ENCODE measurements at regions not wholly inside any gene's neighbourhood (a gene's known extent, or its start where the extent isn't known, plus 50 kb on each side); places are given as distances from the start of the nearest gene placed in this dataset.

DNA sequence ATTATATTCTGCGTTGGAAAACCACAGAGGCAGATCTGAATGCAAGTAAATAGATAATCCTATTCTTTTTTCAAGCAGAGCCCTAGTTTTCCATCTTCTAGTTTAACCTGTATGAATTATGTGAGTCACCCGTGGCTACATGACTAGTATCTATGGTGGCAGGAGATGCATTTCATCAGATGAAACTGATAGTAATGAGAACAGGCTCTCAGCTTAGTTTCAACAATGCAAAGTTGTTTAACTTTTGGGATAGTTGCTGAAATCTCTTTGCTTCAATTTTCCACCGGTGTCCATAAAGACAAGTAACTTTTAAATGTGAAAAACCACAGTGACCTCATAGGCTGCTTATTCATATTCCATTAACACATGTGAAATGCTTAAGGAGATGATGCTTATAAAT, 1317.4 kb upstream of the TENM3 start:
- no peak for DNase-seq (ENCODE audit: low spot score)

DNA sequence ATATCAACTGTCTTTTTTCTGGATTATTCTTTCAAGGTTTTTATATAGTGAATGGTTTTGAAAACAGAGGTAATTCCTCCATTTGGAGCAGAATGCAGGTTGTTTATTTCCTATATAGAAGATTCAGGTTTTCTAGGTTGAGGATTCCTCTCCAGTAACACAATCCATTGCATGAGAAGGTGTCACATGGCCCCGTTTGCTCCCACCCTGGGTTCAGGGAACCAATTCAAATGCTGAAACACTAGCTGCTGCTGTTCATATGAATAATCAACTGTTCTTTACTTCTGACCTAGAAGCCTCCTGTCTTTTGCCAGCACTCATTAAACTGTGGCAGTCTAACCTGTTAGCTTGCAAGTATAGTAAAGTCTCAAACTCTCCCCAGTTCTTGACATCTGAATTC, 1316.9 kb upstream of the TENM3 start:
- no peak for DNase-seq (ENCODE audit: low spot score)

GRCh38 chr4:180932370-180933001, 1310.7 kb upstream of the TENM3 start:
- no peak for DNase-seq (ENCODE audit: low spot score)

DNA sequence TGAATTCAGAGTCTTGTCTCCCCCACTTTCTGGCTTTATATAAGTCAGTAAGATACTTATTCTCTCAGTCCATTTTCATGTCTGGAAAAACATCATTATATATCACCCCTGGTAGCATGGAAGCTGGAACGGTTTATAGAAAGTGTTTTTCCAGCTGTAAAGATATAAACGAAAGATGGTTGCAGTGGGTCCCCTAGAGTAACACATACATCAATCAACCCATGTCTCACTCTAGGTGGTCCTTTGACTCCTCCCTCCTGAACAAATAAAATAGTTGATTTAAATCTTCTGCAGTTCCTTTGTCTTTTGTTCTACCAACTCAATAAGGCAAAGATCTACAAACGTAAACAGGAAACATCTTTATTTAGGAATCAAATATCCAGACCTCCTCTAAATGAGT, 1306.1 kb upstream of the TENM3 start:
- no peak for DNase-seq (ENCODE audit: low spot score)

DNA sequence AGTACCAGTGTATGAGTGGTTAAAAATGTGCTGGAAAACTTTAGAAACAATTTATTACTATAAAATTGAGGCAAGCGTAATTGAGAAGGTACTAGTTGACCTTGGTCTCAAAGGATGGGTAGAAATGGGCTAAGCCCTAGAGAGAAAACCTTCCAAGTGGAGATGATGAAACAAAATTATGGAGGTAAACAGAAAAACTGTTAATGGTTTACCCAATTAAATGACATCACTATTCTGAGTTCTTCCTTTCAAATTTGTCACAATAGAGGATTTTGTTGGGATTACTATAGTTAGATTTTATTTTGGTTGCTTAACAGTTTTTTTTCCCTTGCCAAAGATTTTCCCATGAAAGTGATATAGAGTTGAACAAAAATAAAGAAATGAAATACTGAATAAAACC, 1302.5 kb upstream of the TENM3 start:
- DNase-seq (ENCODE audit: low spot score): no peak

GRCh38 chr4:180942367-180942916, 1300.8 kb upstream of the TENM3 start:
- DNase-seq (ENCODE audit: low spot score): no peak

DNA sequence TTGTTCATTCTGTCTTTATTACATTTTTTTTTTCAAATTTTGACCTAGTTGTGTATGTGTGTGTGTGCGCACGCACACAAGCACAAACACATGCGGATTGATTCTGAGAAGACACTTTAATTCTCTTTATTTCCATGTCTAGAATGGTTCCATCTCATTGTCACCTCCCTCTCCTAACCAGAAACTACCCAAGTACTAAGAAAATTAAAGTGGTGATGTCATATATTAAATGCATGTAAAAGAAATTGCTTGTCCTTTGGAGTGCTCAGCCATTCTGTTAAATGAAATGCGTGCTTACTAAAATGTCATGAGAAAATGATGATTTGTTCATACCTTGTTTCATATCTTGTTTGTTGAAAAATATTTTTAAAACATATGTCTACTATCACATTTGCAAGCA, 1297.0 kb upstream of the TENM3 start:
- DNase-seq (ENCODE audit: low spot score): no peak

DNA sequence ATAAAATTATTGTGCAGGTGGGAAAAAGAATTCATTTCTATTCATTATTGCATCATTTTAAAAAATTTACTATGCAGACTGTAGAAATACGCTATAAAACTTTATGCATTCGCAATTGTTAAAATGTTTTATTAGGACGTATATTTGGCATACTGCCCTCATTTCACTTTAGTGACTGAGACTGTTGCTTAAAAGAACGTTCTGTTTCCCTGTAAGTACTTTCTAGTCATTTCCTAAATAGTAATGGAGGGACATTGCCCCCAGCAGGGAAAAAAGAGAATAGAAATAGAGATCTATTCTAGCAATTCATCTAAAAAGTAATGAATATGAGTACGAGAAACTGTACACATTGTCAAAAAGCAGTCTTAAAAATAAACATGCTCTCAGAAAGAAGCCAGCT, 1295.8 kb upstream of the TENM3 start:
- no peak for DNase-seq (ENCODE audit: low spot score)

- no peak for DNase-seq (ENCODE audit: low spot score)
Observed at GRCh38 chr4:180949424-180950213, 1293.6 kb upstream of the TENM3 start.

DNA sequence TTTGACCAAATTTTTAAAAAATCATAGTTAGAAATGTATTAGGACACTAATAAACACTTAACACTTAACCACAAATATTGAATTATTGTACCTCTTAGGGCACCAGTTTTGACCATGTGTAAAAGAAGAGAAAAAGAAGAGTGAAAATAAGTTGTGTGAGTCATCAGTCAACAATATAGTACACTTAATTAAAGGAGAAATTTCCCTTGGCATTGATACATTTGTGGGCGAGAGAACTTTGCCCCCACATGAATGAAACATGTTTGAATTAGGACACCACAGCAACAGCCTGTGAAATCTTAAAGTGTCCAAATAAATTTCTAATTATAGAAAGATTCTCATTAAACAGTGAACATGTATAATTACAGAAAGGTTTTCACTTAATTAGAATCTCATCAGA, 1292.8 kb upstream of the TENM3 start:
- DNase-seq (ENCODE audit: low spot score): no peak

DNA sequence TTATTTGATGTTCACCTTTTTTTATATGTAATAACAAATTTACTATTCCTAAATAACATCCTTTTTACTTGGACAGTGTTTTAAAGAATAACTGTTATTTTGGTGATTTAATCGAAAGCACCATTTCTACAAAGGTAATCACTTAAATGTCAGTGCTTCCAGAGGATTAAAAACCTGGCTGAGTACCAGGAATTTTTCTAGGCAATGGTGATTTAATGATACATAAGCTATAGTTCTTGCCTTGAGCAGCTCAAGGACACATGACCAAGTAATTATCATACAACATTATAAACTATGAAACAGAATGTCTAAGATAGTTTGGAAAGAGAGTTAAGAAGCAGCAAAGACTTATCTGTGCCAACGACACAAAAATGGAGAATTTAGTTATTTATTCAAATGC, 1291.9 kb upstream of the TENM3 start:
- DNase-seq (ENCODE audit: low spot score): no peak

DNA sequence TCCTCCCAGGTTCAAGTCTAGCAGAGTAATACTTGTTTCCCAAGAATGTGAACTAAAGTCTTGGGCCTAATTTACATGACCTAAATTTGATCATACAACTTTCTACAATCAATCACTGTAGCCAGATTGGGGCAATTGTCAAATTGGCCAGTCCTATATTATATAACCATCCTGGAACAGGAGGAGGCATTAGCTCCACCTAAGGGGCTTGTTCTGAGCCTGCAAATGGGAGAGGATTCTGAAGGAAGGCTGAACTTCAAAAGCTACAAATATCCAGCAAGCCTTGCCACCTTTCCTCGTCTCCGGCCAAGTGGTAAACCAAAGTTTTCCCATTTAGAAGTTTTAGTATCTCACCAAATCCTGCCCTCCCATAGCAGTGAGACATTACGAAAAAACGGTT, 1289.6 kb upstream of the TENM3 start:
- DNase-seq (ENCODE audit: low spot score): peak; percentile 6

DNA sequence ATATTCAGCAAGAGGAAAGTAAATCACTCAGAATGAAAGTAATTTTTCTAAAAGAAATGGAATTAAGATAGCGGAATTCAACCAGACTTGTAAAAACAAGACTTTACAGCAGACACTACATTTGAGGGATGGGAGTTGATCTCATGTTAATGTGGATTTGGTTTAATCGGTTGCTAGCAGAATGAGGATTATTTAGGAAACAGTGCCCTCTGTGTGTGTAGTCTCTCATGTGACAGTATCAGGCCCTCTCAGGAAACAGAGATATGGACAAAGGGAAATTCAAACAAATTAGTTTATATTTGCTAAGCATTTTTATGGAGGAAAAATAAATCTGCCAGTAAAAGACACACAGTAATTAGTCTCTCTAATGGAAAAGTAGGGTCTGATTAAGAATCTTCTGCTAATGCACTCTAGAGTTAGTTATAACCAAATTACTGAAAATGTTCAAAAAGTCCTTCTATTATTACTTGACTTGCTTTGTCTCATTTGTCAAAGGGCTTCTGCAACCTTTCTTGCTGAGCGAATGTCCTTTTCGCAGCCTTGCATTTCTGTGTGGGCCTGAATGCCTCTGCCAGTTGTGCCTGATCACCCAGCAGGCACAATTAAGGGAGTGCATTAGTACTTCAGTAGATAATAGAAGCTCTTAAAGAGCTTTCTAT, 1282.3 kb upstream of the TENM3 start:
- peak; percentile 13 for DNase-seq (ENCODE audit: low spot score)

GRCh38 chr4:180962268-180962667, 1280.9 kb upstream of the TENM3 start:
- DNase-seq (ENCODE audit: low spot score): no peak

GRCh38 chr4:180966312-180966711, 1276.9 kb upstream of the TENM3 start:
- DNase-seq (ENCODE audit: low spot score): no peak

DNA sequence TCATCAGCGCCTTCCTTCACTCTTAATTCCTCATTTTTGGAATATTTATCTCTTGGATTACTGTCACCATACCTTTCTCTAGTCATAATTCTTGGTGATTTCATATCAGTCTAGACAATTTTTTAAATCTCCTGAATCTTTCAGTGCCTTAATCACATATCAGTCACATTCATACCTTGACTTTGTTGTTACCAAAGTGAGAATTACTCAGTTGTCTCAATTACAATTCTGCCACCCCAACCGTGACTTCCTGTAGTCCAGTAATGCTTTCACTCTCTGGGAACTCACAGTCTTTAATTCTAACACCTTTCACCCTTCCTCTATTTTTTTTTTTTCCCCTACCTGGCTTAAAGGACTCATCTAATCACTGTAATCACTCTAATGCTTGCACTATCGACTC, 1275.3 kb upstream of the TENM3 start:
- no peak for DNase-seq (ENCODE audit: low spot score)

DNA sequence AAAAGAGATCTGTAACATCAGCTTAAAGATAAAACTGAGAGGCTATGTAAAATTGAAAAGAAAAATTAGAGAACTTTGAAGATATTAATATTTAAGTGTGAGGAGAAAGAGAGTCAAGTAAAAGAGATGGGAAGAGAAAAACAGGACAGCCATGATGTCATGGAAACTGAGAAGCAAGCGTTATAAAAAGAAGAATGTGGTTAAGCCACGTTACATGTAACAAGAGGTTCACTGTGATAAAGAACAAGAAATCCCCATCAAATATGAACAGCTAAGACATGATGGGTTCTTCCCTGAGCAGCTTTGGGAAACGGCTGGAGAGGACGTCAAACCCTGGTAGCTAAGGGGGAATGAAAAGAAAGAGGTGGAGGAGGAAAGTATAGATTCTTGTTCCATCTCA, 1269.3 kb upstream of the TENM3 start:
- DNase-seq (ENCODE audit: low spot score): no peak

DNA sequence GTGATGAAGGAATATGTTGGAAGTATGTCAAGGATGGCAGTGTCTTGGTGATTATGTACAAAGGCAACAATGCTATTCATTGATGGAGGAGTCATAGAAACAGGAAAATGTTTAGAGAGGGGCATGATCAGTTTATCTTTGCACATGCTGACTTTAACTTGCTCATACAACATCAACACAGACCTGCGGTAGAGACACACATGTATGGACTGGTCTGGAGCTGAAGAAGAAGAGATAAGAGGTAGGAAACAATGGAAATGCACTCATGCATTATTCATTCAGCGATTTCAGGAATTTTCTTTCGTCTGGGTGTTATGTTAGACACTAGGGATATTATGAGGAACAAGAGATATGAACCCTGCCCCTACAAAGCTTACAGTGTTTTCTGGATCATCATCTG, 1252.3 kb upstream of the TENM3 start:
- DNase-seq (ENCODE audit: low spot score): no peak

GRCh38 chr4:180993244-180993836, 1249.9 kb upstream of the TENM3 start:
- DNase-seq (ENCODE audit: low spot score): no peak

DNA sequence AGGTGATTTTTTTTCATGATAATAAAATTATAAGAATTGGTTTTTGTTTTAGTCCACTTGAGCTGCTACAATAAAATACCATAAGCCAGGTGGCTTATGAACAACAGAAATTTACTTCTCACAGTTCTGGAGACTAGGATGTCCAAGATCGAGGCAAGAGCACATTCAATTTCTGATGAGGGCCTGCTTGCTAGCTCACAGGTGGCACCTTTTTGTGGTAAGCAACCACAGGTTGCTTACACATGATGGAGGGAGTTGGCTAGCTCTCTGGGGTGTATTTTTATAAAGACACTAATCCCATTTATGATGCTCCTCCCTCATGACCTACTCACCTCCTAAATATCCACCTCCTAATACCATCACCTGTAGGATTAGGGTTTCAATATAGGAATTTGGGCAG, 1248.5 kb upstream of the TENM3 start:
- no peak for DNase-seq (ENCODE audit: low spot score)

- DNase-seq (ENCODE audit: low spot score): no peak
Observed at GRCh38 chr4:180999217-180999616, 1244.0 kb upstream of the TENM3 start.

- no peak for DNase-seq (ENCODE audit: low spot score)
Observed at GRCh38 chr4:181004056-181004455, 1239.1 kb upstream of the TENM3 start.
